Upper lobe of right lung (tissue), 1 donor: ENCODE measurements at regions not wholly inside any gene's neighbourhood (a gene's known extent, or its start where the extent isn't known, plus 50 kb on each side); places are given as distances from the start of the nearest gene placed in this dataset.
A peak's percentile ranks its signal among the peaks of the same experiment; 100 is the strongest.

Experiments
- ATAC-seq: fragments of 200-7000 bp; cut with Tn5 transposase; one replicate; pipeline ENCODE4 v1.9.1; 2020; ENCODE audit warnings: mild to moderate bottlenecking, moderate library complexity
- DNase-seq: peaks from one replicate; pipeline ENCODE4 v3.0.0-alpha.2; 2020
- H3K27ac ChIP-seq: fragments of 200-600 bp; one replicate; pipeline ENCODE4 v1.8.0; 2022
- H3K27me3 ChIP-seq: fragments of 200-600 bp; one replicate; pipeline ENCODE4 v1.8.0; 2022; ENCODE audit warnings: mild to moderate bottlenecking
- H3K36me3 ChIP-seq: fragments of 200-600 bp; one replicate; pipeline ENCODE4 v1.8.0; 2022
- H3K4me1 ChIP-seq: fragments of 200-600 bp; one replicate; pipeline ENCODE4 v1.8.0; 2022
- H3K4me3 ChIP-seq: fragments of 200-600 bp; one replicate; pipeline ENCODE4 v1.8.0; 2022; ENCODE audit warnings: mild to moderate bottlenecking
- H3K9me3 ChIP-seq: fragments of 200-600 bp; one replicate; pipeline ENCODE4 v1.8.0; 2022
- intact Hi-C: fragments of 100-400 bp; cut with DNase I; formaldehyde crosslinking; loops from one replicate; pipeline ENCODE4 v1.11.0; 2022
- TF ChIP-seq, protein P1 (sequence below): fragments of 200-600 bp; IDR thresholded peaks from one replicate; pipeline ENCODE4 v1.8.0; 2022; ENCODE audit warnings: antibody characterized with exemption
- donor health status: DM: no; HTN: yes; CAD: no; lungs with severe emphysema.

- Histone ChIP-seq H3K36me3 (no peaks in the 10 kb centered on the region), H3K27ac (no peak overlapping the region), H3K27me3 (no peaks in the 10 kb centered on the region), H3K9me3 (no peaks in the 10 kb centered on the region), H3K4me3 (no peak overlapping the region), H3K4me1 (no peaks in the 10 kb centered on the region)
- no peak for ATAC-seq
- TF ChIP-seq, protein P1, sequence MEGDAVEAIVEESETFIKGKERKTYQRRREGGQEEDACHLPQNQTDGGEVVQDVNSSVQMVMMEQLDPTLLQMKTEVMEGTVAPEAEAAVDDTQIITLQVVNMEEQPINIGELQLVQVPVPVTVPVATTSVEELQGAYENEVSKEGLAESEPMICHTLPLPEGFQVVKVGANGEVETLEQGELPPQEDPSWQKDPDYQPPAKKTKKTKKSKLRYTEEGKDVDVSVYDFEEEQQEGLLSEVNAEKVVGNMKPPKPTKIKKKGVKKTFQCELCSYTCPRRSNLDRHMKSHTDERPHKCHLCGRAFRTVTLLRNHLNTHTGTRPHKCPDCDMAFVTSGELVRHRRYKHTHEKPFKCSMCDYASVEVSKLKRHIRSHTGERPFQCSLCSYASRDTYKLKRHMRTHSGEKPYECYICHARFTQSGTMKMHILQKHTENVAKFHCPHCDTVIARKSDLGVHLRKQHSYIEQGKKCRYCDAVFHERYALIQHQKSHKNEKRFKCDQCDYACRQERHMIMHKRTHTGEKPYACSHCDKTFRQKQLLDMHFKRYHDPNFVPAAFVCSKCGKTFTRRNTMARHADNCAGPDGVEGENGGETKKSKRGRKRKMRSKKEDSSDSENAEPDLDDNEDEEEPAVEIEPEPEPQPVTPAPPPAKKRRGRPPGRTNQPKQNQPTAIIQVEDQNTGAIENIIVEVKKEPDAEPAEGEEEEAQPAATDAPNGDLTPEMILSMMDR: no peak
- intact Hi-C loops: no loop called here
- no peak for DNase-seq
Observed at GRCh38 chr14:97699026-97699425, 901.8 kb downstream of the VRK1 start.

DNA sequence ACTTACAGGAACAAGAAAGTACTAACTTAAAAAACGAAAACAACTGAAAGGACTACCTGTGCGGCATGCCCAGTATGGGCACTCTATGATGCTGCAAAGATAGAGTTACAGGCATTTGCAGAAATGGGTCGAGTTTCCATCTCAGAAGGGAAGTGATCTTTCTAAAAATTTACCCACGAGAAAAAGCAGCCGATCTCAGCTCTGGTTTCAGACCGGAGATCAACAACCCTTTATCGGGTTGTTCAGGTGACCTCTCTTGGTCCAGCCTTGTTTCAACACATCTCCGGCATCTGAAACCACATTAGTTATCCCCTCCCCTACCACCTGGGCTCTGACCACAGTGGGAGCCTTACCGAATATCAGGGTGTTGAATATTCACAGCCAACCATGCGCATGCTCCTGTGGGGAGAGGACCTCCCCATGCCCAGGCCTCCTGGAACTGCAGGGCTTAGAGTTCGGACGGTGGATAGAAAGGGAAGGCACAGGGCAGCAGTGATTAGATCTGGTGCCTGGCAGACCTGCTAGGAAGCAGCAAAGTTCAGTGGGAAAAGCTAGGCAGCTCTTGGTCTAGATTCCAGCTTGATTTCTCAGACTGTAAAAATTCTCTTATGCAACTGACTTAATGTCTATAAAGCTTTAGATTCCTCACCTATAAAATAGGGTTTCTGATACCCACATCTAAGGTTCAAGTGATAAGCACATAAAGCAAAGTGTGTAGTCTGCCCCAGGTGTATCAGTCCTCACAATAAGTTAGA is 906.0 kb downstream of the VRK1 start:
- H3K27ac ChIP-seq: peak overlapping the region; percentile 47
- intact Hi-C loops: no loop called here
- TF ChIP-seq, protein P1: no peak
- ATAC-seq: peak; percentile 23
- DNase-seq: no peak
- no peaks in the 10 kb centered on the region for H3K36me3 ChIP-seq
- H3K4me1 ChIP-seq: no peaks in the 10 kb centered on the region
- no peaks in the 10 kb centered on the region for H3K9me3 ChIP-seq
- no peak overlapping the region for H3K4me3 ChIP-seq
- no peaks in the 10 kb centered on the region for H3K27me3 ChIP-seq

- H3K27ac ChIP-seq: no peak overlapping the region
- no peaks in the 10 kb centered on the region for H3K27me3 ChIP-seq
- no peak overlapping the region for H3K4me3 ChIP-seq
- no peaks in the 10 kb centered on the region for H3K36me3 ChIP-seq
- ATAC-seq: no peak
- TF ChIP-seq, protein P1: no peak
- H3K4me1 ChIP-seq: no peaks in the 10 kb centered on the region
- no peaks in the 10 kb centered on the region for H3K9me3 ChIP-seq
- no peak for DNase-seq
- intact Hi-C loops: no loop called here
Observed at GRCh38 chr14:97704316-97704885, 907.2 kb downstream of the VRK1 start.

DNA sequence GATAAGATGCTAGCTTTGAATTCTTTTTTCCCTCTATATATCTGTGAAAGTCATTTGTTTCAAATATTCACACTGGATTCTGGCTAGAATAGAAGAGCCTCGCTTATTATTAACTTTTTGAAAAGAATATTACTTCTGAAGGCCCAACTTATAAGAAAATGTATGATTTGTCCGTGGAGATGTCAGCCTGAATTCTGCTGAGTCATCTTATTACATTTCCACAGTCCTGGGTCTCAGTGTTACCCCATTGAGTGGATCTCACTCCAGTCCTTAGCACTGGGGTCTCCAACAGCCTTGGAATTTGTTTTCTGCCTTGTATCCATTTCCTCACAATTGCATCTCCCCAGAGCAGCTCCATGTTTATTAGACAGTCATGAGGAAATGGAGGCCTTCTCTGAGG is 907.9 kb downstream of the VRK1 start:
- no peaks in the 10 kb centered on the region for H3K4me1 ChIP-seq
- H3K4me3 ChIP-seq: no peak overlapping the region
- H3K9me3 ChIP-seq: no peaks in the 10 kb centered on the region
- intact Hi-C loops: no loop called here
- no peaks in the 10 kb centered on the region for H3K27me3 ChIP-seq
- H3K36me3 ChIP-seq: no peaks in the 10 kb centered on the region
- DNase-seq: no peak
- TF ChIP-seq, protein P1: no peak
- H3K27ac ChIP-seq: no peak overlapping the region
- no peak for ATAC-seq

- intact Hi-C loops: no loop called here
- no peak overlapping the region for H3K27ac ChIP-seq
- H3K4me1 ChIP-seq: no peaks in the 10 kb centered on the region
- no peak overlapping the region for H3K4me3 ChIP-seq
- ATAC-seq: peak; percentile 45
- DNase-seq: no peak
- H3K27me3 ChIP-seq: no peaks in the 10 kb centered on the region
- no peaks in the 10 kb centered on the region for H3K9me3 ChIP-seq
- H3K36me3 ChIP-seq: no peaks in the 10 kb centered on the region
- TF ChIP-seq, protein P1: no peak
Observed at GRCh38 chr14:97705976-97706375, 908.8 kb downstream of the VRK1 start.
